Upper lobe of right lung (tissue), 1 donor: ENCODE measurements at regions not wholly inside any gene's neighbourhood (a gene's known extent, or its start where the extent isn't known, plus 50 kb on each side); places are given as distances from the start of the nearest gene placed in this dataset.

Experiments used
- ATAC-seq: fragments of 200-7000 bp; cut with Tn5 transposase; one replicate; pipeline ENCODE4 v1.9.1; 2020; ENCODE audit warnings: mild to moderate bottlenecking, moderate library complexity
- DNase-seq: peaks from one replicate; pipeline ENCODE4 v3.0.0-alpha.2; 2020
- H3K27ac ChIP-seq: fragments of 200-600 bp; one replicate; pipeline ENCODE4 v1.8.0; 2022
- H3K27me3 ChIP-seq: fragments of 200-600 bp; one replicate; pipeline ENCODE4 v1.8.0; 2022; ENCODE audit warnings: mild to moderate bottlenecking
- H3K36me3 ChIP-seq: fragments of 200-600 bp; one replicate; pipeline ENCODE4 v1.8.0; 2022
- H3K4me1 ChIP-seq: fragments of 200-600 bp; one replicate; pipeline ENCODE4 v1.8.0; 2022
- H3K4me3 ChIP-seq: fragments of 200-600 bp; one replicate; pipeline ENCODE4 v1.8.0; 2022; ENCODE audit warnings: mild to moderate bottlenecking
- H3K9me3 ChIP-seq: fragments of 200-600 bp; one replicate; pipeline ENCODE4 v1.8.0; 2022
- intact Hi-C: fragments of 100-400 bp; cut with DNase I; formaldehyde crosslinking; loops from one replicate; pipeline ENCODE4 v1.11.0; 2022
- TF ChIP-seq, protein P1 (sequence below): fragments of 200-600 bp; IDR thresholded peaks from one replicate; pipeline ENCODE4 v1.8.0; 2022; ENCODE audit warnings: antibody characterized with exemption
- donor health status: DM: no; HTN: yes; CAD: no; lungs with severe emphysema.

GRCh38 chr9:105037139-105037538, 109.2 kb upstream of the ABCA1 start:
- H3K9me3 ChIP-seq: no peaks in the 10 kb centered on the region
- H3K27ac ChIP-seq: no peak overlapping the region
- ATAC-seq (no peak), DNase-seq (no peak)
- TF ChIP-seq, protein P1, sequence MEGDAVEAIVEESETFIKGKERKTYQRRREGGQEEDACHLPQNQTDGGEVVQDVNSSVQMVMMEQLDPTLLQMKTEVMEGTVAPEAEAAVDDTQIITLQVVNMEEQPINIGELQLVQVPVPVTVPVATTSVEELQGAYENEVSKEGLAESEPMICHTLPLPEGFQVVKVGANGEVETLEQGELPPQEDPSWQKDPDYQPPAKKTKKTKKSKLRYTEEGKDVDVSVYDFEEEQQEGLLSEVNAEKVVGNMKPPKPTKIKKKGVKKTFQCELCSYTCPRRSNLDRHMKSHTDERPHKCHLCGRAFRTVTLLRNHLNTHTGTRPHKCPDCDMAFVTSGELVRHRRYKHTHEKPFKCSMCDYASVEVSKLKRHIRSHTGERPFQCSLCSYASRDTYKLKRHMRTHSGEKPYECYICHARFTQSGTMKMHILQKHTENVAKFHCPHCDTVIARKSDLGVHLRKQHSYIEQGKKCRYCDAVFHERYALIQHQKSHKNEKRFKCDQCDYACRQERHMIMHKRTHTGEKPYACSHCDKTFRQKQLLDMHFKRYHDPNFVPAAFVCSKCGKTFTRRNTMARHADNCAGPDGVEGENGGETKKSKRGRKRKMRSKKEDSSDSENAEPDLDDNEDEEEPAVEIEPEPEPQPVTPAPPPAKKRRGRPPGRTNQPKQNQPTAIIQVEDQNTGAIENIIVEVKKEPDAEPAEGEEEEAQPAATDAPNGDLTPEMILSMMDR: no peak
- intact Hi-C loops: no loop called here
- H3K4me1 ChIP-seq: no peaks in the 10 kb centered on the region
- H3K27me3 ChIP-seq: no peaks in the 10 kb centered on the region
- H3K4me3 ChIP-seq: no peak overlapping the region
- no peaks in the 10 kb centered on the region for H3K36me3 ChIP-seq

DNA sequence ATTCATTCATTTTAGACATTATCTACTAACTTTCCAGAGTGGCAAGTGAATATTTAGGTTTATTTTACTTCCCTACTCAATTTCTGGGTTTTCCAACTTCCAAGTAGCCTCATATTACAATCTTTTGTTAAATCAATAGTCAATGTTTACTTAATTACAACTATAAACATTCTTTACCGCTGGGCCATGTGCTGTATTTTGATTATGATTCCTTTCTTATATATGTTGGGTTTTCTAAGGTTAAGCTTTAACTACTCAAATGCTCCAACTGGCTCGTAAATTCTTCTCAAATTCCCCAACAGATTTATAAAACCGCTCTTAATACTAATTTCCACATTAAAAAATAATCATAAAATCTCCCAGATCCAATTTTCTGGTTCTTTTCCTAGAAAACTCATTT, 110.1 kb upstream of the ABCA1 start:
- ATAC-seq (no peak), DNase-seq (no peak)
- no peaks in the 10 kb centered on the region for H3K27me3 ChIP-seq
- intact Hi-C loops: no loop called here
- TF ChIP-seq, protein P1: no peak
- no peak overlapping the region for H3K4me3 ChIP-seq
- no peak overlapping the region for H3K27ac ChIP-seq
- H3K9me3 ChIP-seq: no peaks in the 10 kb centered on the region
- H3K36me3 ChIP-seq: no peaks in the 10 kb centered on the region
- no peaks in the 10 kb centered on the region for H3K4me1 ChIP-seq

GRCh38 chr9:105039175-105039799, 111.3 kb upstream of the ABCA1 start:
- no peaks in the 10 kb centered on the region for H3K36me3 ChIP-seq
- TF ChIP-seq, protein P1: no peak
- H3K27me3 ChIP-seq: no peaks in the 10 kb centered on the region
- H3K27ac ChIP-seq: no peak overlapping the region
- no peak for DNase-seq
- no peak for ATAC-seq
- H3K4me1 ChIP-seq: no peaks in the 10 kb centered on the region
- H3K9me3 ChIP-seq: no peaks in the 10 kb centered on the region
- intact Hi-C loops: no loop called here
- no peak overlapping the region for H3K4me3 ChIP-seq

- no peak overlapping the region for H3K27ac ChIP-seq
- DNase-seq (no peak), ATAC-seq (no peak)
- H3K4me1 ChIP-seq: no peaks in the 10 kb centered on the region
- H3K27me3 ChIP-seq: no peaks in the 10 kb centered on the region
- H3K36me3 ChIP-seq: no peaks in the 10 kb centered on the region
- TF ChIP-seq, protein P1: no peak
- no peaks in the 10 kb centered on the region for H3K9me3 ChIP-seq
- no peak overlapping the region for H3K4me3 ChIP-seq
- intact Hi-C loops: no loop called here
Observed at GRCh38 chr9:105043370-105043936, 115.5 kb upstream of the ABCA1 start.

DNA sequence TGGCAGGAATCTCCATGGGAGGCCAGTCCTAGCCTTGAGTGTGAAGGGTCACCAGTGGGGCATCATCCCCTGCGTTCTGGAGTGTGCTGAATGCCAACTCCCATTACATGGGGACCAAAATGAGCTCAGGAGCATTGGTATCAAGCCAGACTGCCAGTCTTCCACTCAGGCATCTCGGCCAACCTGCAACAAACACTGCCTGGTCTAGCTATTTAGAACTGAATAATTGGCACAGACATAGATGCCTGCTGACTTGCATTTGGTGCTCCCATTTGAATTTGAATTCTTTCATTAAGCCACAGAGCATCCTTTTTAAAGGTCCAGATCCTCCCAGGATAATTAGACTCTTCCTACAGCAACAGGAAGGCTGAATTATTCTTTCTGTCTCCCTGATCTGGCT, 116.6 kb upstream of the ABCA1 start:
- no peaks in the 10 kb centered on the region for H3K9me3 ChIP-seq
- DNase-seq: no peak
- TF ChIP-seq, protein P1: no peak
- no peaks in the 10 kb centered on the region for H3K27me3 ChIP-seq
- intact Hi-C loops: no loop called here
- no peaks in the 10 kb centered on the region for H3K4me1 ChIP-seq
- ATAC-seq: no peak
- no peaks in the 10 kb centered on the region for H3K36me3 ChIP-seq
- H3K27ac ChIP-seq: no peak overlapping the region
- H3K4me3 ChIP-seq: no peak overlapping the region
